A673 (cell line): ENCODE measurements at regions not wholly inside any gene's neighbourhood (a gene's known extent, or its start where the extent isn't known, plus 50 kb on each side); places are given as distances from the start of the nearest gene placed in this dataset.
"Not testable (repeated sequence)": the region's sequence is repeated elsewhere in the genome, so short reads cannot be mapped to it uniquely, and the experiment has no call there.

ENCODE experiments used
- BruUV-seq: library from RNA; stranded (reverse); fragments of 400-500 nt; replicated peaks from 2 replicates; lab custom pipeline; 2021; lab: Mats Ljungman, UMichigan
- CTCF ChIA-PET: fragments of 300-600 bp; sonication (Branson Sonifier 250); formaldehyde crosslinking; loops from one replicate; lab custom pipeline; 2022; ENCODE audit warnings: antibody characterized with exemption; lab: Charles Lee
- POLR2A ChIA-PET: fragments of 300-600 bp; sonication (Branson Sonifier 250); formaldehyde crosslinking; loops from one replicate; lab custom pipeline; 2022; ENCODE audit warnings: antibody characterized with exemption; ENCODE audit not compliant: low non-redundant PET; lab: Charles Lee
- DNase-seq: peaks from one replicate; pipeline ENCODE4 v3.0.0-alpha.2; 2015; ENCODE audit warnings: low spot score
- H3K27ac ChIP-seq: fragments of 200-600 bp; sonication (generic); 2 replicates; pipeline ENCODE4 v1.5.1; 2016; ENCODE audit warnings: mixed run types, low read depth, mild to moderate bottlenecking, mixed read lengths, antibody characterized with exemption, low read length; ENCODE audit not compliant: poor library complexity, severe bottlenecking
- H3K27me3 ChIP-seq: fragments of 200-600 bp; sonication (generic); replicated peaks from 2 replicates; pipeline ENCODE4 v1.6.1; 2017; ENCODE audit warnings: mixed run types, low read depth, mild to moderate bottlenecking, mixed read lengths, antibody characterized with exemption, low read length; ENCODE audit not compliant: insufficient read depth, poor library complexity
- H3K36me3 ChIP-seq: fragments of 200-600 bp; sonication (generic); 2 replicates; pipeline ENCODE4 v1.6.1; 2016; ENCODE audit warnings: mixed run types, mild to moderate bottlenecking, mixed read lengths, antibody characterized with exemption, low read length; ENCODE audit not compliant: insufficient read depth, poor library complexity, severe bottlenecking
- H3K4me1 ChIP-seq: fragments of 200-600 bp; sonication (generic); 2 replicates; pipeline ENCODE4 v1.6.1; 2017; ENCODE audit warnings: mixed run types, mild to moderate bottlenecking, mixed read lengths, antibody characterized with exemption, low read length; ENCODE audit not compliant: insufficient read depth, poor library complexity, severe bottlenecking
- H3K4me3 ChIP-seq: fragments of 200-600 bp; sonication (generic); 2 replicates; pipeline ENCODE4 v1.5.1; 2016; ENCODE audit warnings: low read depth, mixed run types, mild to moderate bottlenecking, mixed read lengths, low read length; ENCODE audit not compliant: poor library complexity, severe bottlenecking
- H3K9me3 ChIP-seq: fragments of 200-600 bp; sonication (generic); 2 replicates; pipeline ENCODE4 v1.6.1; 2016; ENCODE audit warnings: mixed run types, low read depth, mild to moderate bottlenecking, mixed read lengths, antibody characterized with exemption, low read length; ENCODE audit not compliant: poor library complexity, severe bottlenecking
- EZH2 ChIP-seq: fragments of 200-600 bp; sonication (generic); IDR thresholded peaks from 2 replicates; pipeline ENCODE4 v1.6.1; 2017; ENCODE audit warnings: borderline replicate concordance, low read depth, mild to moderate bottlenecking, mixed read lengths, antibody characterized with exemption, low read length; ENCODE audit not compliant: poor library complexity, severe bottlenecking
- intact Hi-C: fragments of 100-400 bp; cut with micrococcal nuclease; formaldehyde crosslinking; loops from one replicate; pipeline ENCODE4 v1.10.0; 2022; ENCODE audit not compliant: unreplicated experiment
- TF ChIP-seq, protein P1 (sequence below): fragments of 300-800, 200-600 bp; sonication (generic); conservative IDR thresholded peaks from 2 replicates; pipeline ENCODE4 v1.5.1; 2017; ENCODE audit warnings: low read depth, mild to moderate bottlenecking, antibody characterized with exemption, low read length, moderate library complexity, mixed read lengths

DNA sequence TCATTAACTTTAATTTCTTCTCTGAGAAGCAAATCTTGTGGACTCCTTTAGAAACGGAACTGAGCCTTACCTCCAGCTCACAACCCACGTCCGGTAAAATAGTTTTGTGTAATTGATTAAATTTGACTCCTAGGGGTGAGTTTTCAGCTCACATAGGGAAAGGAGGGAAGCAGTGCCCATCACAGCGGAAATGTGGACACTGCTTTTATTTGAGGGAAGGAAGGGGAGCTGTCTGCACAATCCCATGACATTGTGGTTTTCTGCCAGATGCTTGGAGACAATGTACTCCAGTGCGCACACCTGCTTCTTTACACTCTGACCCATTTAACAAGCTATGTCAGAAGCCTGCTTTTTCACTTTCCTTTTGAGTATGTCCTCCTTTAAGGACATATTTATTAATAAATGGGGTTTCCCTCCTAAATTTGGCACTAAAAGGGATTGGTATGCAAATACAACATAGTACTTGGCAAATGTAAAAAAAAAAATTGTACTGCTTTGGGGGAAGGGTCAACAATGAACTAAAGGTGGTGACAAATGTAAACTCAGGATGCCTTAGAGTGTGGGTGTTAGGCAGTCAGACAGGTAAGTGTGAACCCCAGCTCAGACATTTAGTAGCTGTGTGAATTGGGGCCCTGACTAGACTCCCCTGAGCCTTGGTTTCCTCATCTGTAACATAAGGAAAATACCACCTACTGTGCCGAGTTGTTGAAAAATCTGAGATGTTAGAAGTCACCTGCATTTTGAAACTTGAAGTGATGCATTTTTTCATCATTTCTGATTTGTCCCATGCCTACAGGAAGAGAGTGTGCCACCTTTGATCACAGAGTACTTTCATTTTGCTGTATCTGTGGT lies 90.2 kb upstream of the KLF6 start:
- BruUV-seq = no TSS peak
- Histone ChIP-seq H3K36me3 (no peaks in the 10 kb centered on the region), H3K4me3 (no peak overlapping the region), H3K27ac (no peak overlapping the region), H3K4me1 (no peaks in the 10 kb centered on the region), H3K9me3 (no peaks in the 10 kb centered on the region), H3K27me3 (no peaks in the 10 kb centered on the region)
- no peak for TF ChIP-seq EZH2
- TF ChIP-seq, protein P1, sequence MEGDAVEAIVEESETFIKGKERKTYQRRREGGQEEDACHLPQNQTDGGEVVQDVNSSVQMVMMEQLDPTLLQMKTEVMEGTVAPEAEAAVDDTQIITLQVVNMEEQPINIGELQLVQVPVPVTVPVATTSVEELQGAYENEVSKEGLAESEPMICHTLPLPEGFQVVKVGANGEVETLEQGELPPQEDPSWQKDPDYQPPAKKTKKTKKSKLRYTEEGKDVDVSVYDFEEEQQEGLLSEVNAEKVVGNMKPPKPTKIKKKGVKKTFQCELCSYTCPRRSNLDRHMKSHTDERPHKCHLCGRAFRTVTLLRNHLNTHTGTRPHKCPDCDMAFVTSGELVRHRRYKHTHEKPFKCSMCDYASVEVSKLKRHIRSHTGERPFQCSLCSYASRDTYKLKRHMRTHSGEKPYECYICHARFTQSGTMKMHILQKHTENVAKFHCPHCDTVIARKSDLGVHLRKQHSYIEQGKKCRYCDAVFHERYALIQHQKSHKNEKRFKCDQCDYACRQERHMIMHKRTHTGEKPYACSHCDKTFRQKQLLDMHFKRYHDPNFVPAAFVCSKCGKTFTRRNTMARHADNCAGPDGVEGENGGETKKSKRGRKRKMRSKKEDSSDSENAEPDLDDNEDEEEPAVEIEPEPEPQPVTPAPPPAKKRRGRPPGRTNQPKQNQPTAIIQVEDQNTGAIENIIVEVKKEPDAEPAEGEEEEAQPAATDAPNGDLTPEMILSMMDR = no peak
- intact Hi-C loops = no loop called here
- no peak for DNase-seq
- POLR2A ChIA-PET = no interaction called here
- CTCF ChIA-PET = no interaction called here

DNA sequence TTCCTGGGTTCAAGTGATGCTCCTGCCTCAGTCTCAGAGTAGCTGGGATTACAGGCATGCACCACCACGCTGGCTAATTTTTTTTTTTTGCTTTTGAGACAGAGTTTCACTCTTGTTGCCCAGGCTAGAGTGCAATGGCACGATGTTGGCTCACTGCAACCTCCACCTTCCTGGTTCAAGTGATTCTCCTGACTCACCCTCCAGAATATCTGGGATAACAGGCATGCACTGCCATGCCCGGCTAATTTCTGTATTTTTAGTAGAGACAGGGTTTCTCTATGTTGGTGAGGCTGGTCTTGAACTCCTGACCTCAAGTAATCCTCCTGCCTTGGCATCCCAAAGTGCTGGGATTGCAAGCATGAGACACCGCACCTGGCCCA lies 89.6 kb upstream of the KLF6 start:
- H3K36me3 ChIP-seq, H3K27ac ChIP-seq, POLR2A ChIA-PET: not testable (repeated sequence)

GRCh38 chr10:3873728-3874461 lies 88.9 kb upstream of the KLF6 start:
- ChIA-PET CTCF (no interaction called here), POLR2A (no interaction called here)
- Histone ChIP-seq H3K36me3 (no peaks in the 10 kb centered on the region), H3K4me3 (no peak overlapping the region), H3K4me1 (no peaks in the 10 kb centered on the region), H3K27me3 (no peaks in the 10 kb centered on the region), H3K27ac (no peak overlapping the region), H3K9me3 (no peaks in the 10 kb centered on the region)
- intact Hi-C loops = no loop called here
- TF ChIP-seq, protein P1 = no peak
- no peak for TF ChIP-seq EZH2
- peak; percentile 25 for DNase-seq
- BruUV-seq = no TSS peak

More for the DNA sequence above, 89.6 kb upstream of the KLF6 start:
- DNase-seq, intact Hi-C loops, H3K9me3 ChIP-seq, H3K4me3 ChIP-seq, H3K27me3 ChIP-seq, CTCF ChIA-PET, BruUV-seq, H3K4me1 ChIP-seq: not testable (repeated sequence)
